IPS DF 4.7 (cell line): ENCODE measurements at regions not wholly inside any gene's neighbourhood (a gene's known extent, or its start where the extent isn't known, plus 50 kb on each side); places are given as distances from the start of the nearest gene placed in this dataset.

ENCODE experiments used
- DNase-seq: peaks from one replicate; pipeline ENCODE4 v3.0.0-alpha.2; 2013; ENCODE audit warnings: low spot score; ENCODE audit errors: extremely low read depth

DNA sequence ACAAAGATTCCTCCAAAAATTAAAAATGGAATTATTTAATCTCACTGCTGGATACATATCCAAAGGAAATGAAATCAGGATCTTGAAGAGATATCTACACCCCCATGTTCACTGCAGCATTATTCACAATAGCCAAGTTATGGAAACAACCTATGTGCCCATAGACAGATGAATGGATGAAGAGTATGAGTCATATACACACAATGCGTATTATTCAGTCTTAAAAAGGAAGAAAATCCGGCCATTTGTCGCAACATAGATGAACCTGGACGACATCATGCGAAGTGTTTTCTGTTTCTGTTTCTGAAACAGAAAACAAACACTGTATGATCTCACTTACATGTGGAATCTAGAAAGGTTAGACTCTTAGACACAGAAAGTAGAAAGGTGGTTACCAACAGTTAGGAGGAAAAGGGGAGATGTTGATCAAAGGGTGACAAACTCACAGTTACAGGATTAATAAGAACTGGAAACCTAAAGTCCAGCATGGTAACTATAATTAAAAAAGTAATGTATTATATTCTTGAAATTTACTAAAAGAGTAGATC, 87.8 kb upstream of the ERBB4 start:
- DNase-seq: no peak

DNA sequence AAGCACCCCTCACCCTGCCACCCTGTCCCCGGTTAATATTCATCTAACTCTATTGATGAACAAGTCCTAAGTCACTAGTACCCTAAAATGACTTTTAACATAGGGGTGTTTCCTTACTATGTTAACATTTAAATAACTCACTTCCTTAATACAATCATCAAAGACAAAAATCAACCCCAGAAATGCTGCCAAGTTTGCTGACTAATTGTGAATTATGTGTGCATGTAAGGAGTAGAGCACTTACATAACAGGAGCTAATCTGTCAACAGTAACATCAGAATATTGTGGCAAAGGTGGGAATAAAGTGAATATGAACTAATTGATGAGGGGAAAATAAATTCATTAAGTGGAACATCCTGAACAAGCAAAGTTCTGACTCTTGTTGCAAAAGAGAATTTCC, 81.4 kb upstream of the ERBB4 start:
- DNase-seq: no peak

DNA sequence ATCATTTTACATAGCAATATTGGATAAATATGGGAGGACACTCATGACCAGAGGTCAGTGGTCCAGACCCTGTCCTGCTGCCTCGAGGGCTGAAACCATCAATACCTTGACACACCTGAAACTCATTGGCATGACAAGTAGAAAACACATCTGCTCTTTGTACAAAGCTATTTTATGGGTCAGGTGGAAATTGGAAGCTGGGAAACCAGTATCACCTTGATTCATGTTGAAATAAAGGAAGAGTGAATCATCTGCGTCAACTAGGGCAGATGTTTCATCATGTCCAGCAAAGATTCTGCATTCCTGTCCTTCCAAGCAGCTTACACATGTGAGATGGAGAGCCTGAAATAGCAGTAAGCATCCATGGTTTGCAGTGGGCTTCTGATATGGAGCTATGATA, 80.0 kb upstream of the ERBB4 start:
- no peak for DNase-seq

DNA sequence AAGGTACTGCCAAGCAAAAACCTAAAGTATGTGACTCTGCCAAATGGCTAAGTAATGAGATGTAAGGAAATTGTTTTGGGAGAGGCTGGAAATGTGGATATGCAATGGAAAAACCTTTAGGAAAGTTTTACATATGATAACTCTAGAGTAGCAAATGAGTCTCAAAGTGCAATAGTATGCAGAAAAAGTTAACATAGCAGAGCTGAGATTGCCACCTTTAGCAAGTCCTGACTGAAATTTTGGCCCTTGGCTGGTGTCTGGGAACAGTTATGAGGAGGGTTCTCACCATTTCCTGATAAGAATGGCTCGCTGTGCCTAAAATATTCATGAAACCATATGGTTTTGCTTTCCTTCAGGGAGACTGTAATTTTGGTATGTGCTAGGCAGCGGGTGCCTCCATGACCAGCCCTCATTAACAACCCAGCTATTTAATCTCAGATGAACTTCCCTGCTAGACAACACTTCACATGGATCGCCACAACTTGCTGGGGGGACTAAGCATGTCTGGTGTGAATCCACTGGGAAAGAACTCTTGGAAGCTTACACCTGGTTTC, 72.3 kb upstream of the ERBB4 start:
- no peak for DNase-seq

DNA sequence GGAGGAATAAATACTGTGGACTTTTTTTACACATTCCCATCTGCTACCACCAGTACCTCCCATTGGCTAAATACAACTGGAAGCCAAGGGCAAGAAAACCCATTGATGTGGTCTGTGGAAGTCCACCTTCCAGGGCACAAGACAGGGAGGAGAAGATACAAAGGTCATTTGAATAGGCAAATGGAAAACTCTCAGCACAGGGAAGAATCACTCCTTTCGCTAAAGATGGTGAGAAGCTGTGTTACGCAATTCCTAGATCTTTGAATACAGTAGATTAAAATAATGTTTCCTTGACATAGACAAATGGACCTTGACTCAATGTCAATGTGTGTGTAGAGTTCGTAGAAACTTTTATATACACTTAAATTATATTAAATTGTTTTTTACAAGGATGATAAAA, 70.9 kb upstream of the ERBB4 start:
- no peak for DNase-seq

DNA sequence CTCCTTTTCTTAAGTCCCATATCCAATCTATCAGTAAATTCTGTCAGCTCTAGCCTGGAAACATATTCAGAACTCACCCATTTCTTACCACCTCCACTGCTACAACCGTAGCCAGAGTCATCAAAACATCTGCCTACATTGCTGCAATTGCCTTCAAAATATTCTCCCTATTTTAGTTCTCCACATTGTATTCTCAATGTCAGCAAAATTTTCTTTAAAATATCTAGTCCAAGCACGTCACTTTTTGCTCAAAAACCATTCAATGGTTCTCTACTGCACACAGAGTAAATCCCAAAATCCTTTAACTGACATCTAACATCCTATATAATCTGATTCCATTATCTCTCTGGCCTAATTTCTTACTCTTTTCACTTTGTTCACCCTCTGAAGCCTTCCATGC, 68.5 kb upstream of the ERBB4 start:
- no peak for DNase-seq

DNA sequence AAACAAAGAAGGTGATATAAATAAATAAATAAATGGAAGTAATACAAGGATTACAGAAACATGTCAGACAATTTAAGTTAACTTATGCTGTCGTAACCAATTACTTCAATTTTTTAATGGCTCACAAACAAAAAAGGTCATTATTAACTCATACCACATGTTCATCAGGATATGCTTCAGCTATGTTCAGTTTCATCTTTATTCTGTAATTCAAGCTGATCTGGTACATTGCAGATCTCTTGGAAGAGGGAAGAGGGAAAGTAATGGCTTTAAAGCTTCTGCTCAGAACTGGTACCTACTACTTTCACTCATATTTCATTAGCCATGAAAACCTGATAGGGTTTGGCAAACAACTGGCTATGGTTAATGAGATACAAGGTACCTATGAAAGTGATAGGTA, 67.6 kb upstream of the ERBB4 start:
- DNase-seq: no peak

DNA sequence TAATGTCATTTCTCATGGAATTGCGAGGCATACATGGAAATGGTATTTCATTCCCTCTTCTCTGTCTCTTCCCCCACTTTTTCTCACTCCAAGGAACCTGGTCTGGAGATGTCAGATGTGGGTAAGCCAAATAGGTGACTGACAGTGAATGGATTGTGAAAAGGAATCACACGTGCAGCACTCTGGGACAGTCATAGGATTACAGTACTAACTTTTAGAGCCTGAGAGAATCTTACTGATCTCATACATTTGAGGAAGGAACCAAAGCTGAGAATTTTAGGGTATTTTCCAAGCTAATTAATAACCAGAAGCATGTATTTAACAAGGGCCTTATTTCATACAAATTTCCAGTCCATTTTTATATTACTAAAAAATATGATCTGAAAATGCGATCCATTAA, 58.1 kb upstream of the ERBB4 start:
- no peak for DNase-seq

DNA sequence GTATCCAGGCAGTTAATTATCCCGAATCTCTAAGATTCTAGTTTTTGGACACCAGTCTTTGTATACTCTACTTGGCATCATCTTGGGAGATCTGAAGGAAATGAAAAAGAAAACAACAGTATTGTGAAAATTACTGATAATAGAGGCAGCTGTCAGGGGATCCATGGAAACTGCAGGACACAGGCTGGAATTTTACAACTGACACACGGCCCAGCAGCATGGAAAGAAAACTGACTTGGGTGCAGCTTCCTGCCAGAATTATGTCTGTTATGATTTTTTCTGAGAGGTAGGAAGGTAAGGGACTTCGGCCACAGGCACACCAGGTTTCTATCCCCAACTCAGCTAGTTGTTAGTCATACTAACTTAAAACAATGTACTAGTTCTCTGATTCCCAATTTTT, 57.7 kb upstream of the ERBB4 start:
- no peak for DNase-seq

DNA sequence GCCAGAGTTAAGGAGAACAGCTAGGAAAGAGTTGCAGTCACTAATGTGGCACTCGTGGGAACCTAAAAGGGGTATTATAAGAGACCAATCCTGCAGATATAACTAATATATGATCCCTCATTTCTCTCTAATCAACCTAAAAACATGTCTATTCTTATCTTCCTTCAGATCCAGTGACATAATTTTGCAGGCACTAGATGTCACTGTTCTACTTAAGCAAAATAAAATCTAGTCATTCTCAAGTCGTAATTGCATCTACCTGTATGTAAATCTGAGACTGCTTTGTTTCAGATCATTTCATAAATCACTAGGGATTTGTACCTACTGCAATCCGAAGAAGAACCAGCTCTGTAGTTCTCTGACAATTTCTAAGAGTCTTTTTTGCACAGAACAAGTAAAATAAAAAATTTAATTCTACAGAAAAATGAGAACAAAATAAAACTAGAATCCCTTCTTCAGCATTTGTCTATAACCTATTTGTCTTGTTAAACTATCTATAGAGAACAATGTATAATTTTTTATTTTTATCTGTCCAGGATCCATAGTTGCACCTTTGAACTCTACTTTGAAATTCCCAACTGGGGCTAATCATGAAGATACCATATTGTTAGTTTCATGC, 56.5 kb upstream of the ERBB4 start:
- DNase-seq: no peak

DNA sequence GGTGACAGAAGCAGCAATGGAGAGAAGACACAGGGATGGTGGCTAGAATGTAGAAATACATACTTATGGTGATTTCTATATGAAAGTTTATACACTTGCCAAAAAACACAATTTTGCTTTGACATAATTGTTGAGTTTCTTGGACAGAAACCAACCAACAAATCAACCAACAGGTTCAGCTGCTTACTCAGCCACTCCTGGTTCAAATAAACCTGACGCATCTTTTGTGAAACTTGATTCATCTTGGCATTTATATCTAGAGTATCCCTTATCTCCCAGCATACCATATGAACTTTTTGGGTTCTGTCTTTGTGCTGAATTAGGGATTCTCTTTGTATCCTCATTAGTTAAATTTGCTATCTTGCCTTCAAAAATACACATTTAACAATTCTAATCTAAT, 54.1 kb upstream of the ERBB4 start:
- no peak for DNase-seq
